SK-N-SH treated with all-trans-retinoic acid at 6 μM for 48 hours (cell line): ENCODE measurements at regions not wholly inside any gene's neighbourhood (a gene's known extent, or its start where the extent isn't known, plus 50 kb on each side); places are given as distances from the start of the nearest gene placed in this dataset.

Source experiments
- ARNTL ChIP-seq: fragments of 450-650 bp; formaldehyde crosslinking; IDR thresholded peaks from 2 replicates; pipeline ENCODE4 v1.5.0; 2020; ENCODE audit warnings: low read depth, mild to moderate bottlenecking, moderate library complexity, borderline replicate concordance
- CREB5 ChIP-seq: fragments of 250-450 bp; sonication (Bioruptor Pico); IDR thresholded peaks from 2 replicates; pipeline ENCODE4 v1.5.1; 2020; ENCODE audit warnings: low read depth, mild to moderate bottlenecking, moderate library complexity
- CSDC2 ChIP-seq: fragments of 250-450 bp; sonication (Bioruptor Pico); IDR thresholded peaks from 2 replicates; pipeline ENCODE4 v1.5.0; 2020; ENCODE audit warnings: mild to moderate bottlenecking, moderate library complexity
- ESRRG ChIP-seq: fragments of 250-450 bp; sonication (Bioruptor Pico); IDR thresholded peaks from 2 replicates; pipeline ENCODE4 v1.6.1; 2021; ENCODE audit warnings: mild to moderate bottlenecking
- OSR1 ChIP-seq: fragments of 250-450 bp; sonication (Bioruptor Pico); IDR thresholded peaks from 2 replicates; pipeline ENCODE4 v1.8.0; 2022; ENCODE audit warnings: moderate library complexity, mild to moderate bottlenecking, inconsistent platforms
- PATZ1 ChIP-seq: fragments of 250-450 bp; sonication (Bioruptor Pico); IDR thresholded peaks from 2 replicates; pipeline ENCODE4 v1.8.0; 2020; ENCODE audit warnings: mild to moderate bottlenecking, moderate library complexity, borderline replicate concordance
- PPARA ChIP-seq: fragments of 250-450 bp; sonication (Bioruptor Pico); IDR thresholded peaks from 2 replicates; pipeline ENCODE4 v1.5.0; 2020; ENCODE audit warnings: mild to moderate bottlenecking, borderline replicate concordance
- RARB ChIP-seq: fragments of 250-450 bp; sonication (Bioruptor Pico); IDR thresholded peaks from 2 replicates; pipeline ENCODE4 v1.8.0; 2021; ENCODE audit warnings: mild to moderate bottlenecking, moderate library complexity
- SNAI2 ChIP-seq: fragments of 250-450 bp; sonication (Bioruptor Pico); IDR thresholded peaks from 2 replicates; pipeline ENCODE4 v1.5.0; 2020; ENCODE audit warnings: mild to moderate bottlenecking, moderate library complexity
- TCF4 ChIP-seq: fragments of 250-450 bp; sonication (Bioruptor Pico); IDR thresholded peaks from 2 replicates; pipeline ENCODE4 v1.8.0; 2021; ENCODE audit warnings: mild to moderate bottlenecking, moderate library complexity, borderline replicate concordance
- ZFP3 ChIP-seq: fragments of 250-450 bp; sonication (Bioruptor Pico); IDR thresholded peaks from 2 replicates; pipeline ENCODE4 v1.5.0; 2020; ENCODE audit warnings: mild to moderate bottlenecking, moderate library complexity
- ZFP30 ChIP-seq: fragments of 450-650 bp; formaldehyde crosslinking; IDR thresholded peaks from 2 replicates; pipeline ENCODE4 v1.5.0; 2022; ENCODE audit warnings: mild to moderate bottlenecking, moderate library complexity
- ZNF8 ChIP-seq: fragments of 450-650 bp; formaldehyde crosslinking; IDR thresholded peaks from 2 replicates; pipeline ENCODE4 v1.5.0; 2020; ENCODE audit warnings: mild to moderate bottlenecking, moderate library complexity

- TF ChIP-seq ZNF8 (CRISPR knock-in tag) (no peak), PATZ1 (CRISPR knock-in tag) (no peak), ZFP3 (no peak), PPARA (CRISPR knock-in tag) (no peak), SNAI2 (no peak), ARNTL (CRISPR knock-in tag) (no peak), CREB5 (CRISPR knock-in tag) (no peak), ZFP30 (CRISPR knock-in tag) (no peak), RARB (CRISPR knock-in tag) (no peak), OSR1 (CRISPR knock-in tag) (no peak), ESRRG (CRISPR knock-in tag) (no peak), TCF4 (CRISPR knock-in tag) (no peak), CSDC2 (CRISPR knock-in tag) (no peak)
Measured at GRCh38 chr5:38197118-38197517, 61.2 kb upstream of the EGFLAM start.
